HepG2 (cell line): ENCODE measurements at regions not wholly inside any gene's neighbourhood (a gene's known extent, or its start where the extent isn't known, plus 50 kb on each side); places are given as distances from the start of the nearest gene placed in this dataset.
"Not testable (repeated sequence)": the region's sequence is repeated elsewhere in the genome, so short reads cannot be mapped to it uniquely, and the experiment has no call there.

Experiments used
- ATAC-seq: fragments of 200-7000 bp; cut with Tn5 transposase; 3 replicates; pipeline ENCODE4 v1.9.1; 2020; ENCODE audit warnings: mild to moderate bottlenecking, moderate library complexity
- BruUV-seq: library from RNA; stranded (reverse); fragments of 400-500 nt; replicated peaks from 2 replicates; lab custom pipeline; 2021; lab: Mats Ljungman, UMichigan
- CTCF ChIA-PET: fragments of 300-600 bp; formaldehyde crosslinking; extraction: SDS; loops from one replicate; lab custom pipeline; 2021; ENCODE audit warnings: low total read pairs, inconsistent platforms, low intra/inter-chr PET ratio; lab: Yijun Ruan, JAX
- POLR2A ChIA-PET: fragments of 350-600 bp; sonication (Branson Sonifier 250); formaldehyde crosslinking; loops from one replicate; lab custom pipeline; 2020; ENCODE audit warnings: antibody characterized with exemption, inconsistent platforms; lab: Yijun Ruan, JAX
- DNase-seq: peaks from one replicate; pipeline ENCODE4 v3.0.0-alpha.2; 2015; ENCODE audit warnings: low spot score
- FAIRE-seq: peaks from 3 replicates; lab custom pipeline; 2011; peaks lifted over from hg19 to GRCh38; lab: Jason Lieb, UNC
- H2AFZ ChIP-seq: one replicate; pipeline ENCODE4 v1.6.1; 2011; ENCODE audit warnings: low read length, inconsistent platforms
- H3K27ac ChIP-seq: fragments of 300-600 bp; 3 replicates; pipeline ENCODE4 v1.8.0; 2011; ENCODE audit warnings: mixed run types, mild to moderate bottlenecking, mixed read lengths, low read length, inconsistent platforms; ENCODE audit not compliant: insufficient read depth; ENCODE audit errors: extremely low read length
- H3K27me3 ChIP-seq, 2 experiments: fragments of 200-600 bp in 1 of 2; 2 replicates in 1 of 2; 3 replicates in 1 of 2; pipeline versions ENCODE4 v1.6.0 to v1.8.0; 2011; ENCODE audit warnings: low read length in 2 of 2, mild to moderate bottlenecking in 2 of 2, moderate library complexity in 2 of 2, inconsistent platforms in 1 of 2; ENCODE audit not compliant: insufficient read depth in 2 of 2, control insufficient read depth in 1 of 2
- H3K36me3 ChIP-seq, 2 experiments: fragments of 200-600 bp in 1 of 2; replicated peaks in 1 of 2; 2 replicates in 1 of 2; 3 replicates in 1 of 2; pipeline versions ENCODE4 v1.5.1 to v1.8.0; 2011; ENCODE audit warnings: low read length in 2 of 2, inconsistent platforms in 1 of 2; ENCODE audit not compliant: insufficient read depth in 2 of 2, control insufficient read depth in 1 of 2
- H3K4me1 ChIP-seq: 2 replicates; pipeline ENCODE4 v1.5.1; 2012; ENCODE audit warnings: low read length, inconsistent platforms; ENCODE audit not compliant: insufficient read depth
- H3K4me2 ChIP-seq: 2 replicates; pipeline ENCODE4 v1.6.0; 2011; ENCODE audit warnings: low read depth, low read length, inconsistent platforms
- H3K4me3 ChIP-seq, 3 experiments: fragments of 200-600 bp in 1 of 3; sonication (generic), shearing (Covaris generic) in 1 of 3; replicated peaks in 1 of 3; 2 replicates each; pipeline ENCODE4 v1.5.1; 2011 to 2016; ENCODE audit warnings: low read length in 3 of 3, inconsistent platforms in 2 of 3, low read depth in 2 of 3, mild to moderate bottlenecking in 2 of 3, control low read depth in 1 of 3, mixed read lengths in 1 of 3; ENCODE audit not compliant: insufficient read depth in 1 of 3
- H3K79me2 ChIP-seq: one replicate; pipeline ENCODE4 v1.6.1; 2011; ENCODE audit warnings: low read length, inconsistent platforms; ENCODE audit not compliant: insufficient read depth
- H3K9ac ChIP-seq: 2 replicates; pipeline ENCODE4 v1.6.0; 2011; ENCODE audit warnings: mild to moderate bottlenecking, low read depth, low read length, inconsistent platforms; ENCODE audit not compliant: insufficient read depth
- H3K9me3 ChIP-seq: 2 replicates; pipeline ENCODE4 v1.5.1; 2012; ENCODE audit warnings: mild to moderate bottlenecking, low read length
- H4K20me1 ChIP-seq: 2 replicates; pipeline ENCODE4 v1.6.0; 2011; ENCODE audit warnings: inconsistent platforms, mild to moderate bottlenecking, low read length, moderate library complexity; ENCODE audit not compliant: insufficient read depth
- FIP1L1 ChIP-seq: fragments of 200-400 bp; formaldehyde crosslinking; IDR thresholded peaks from 2 replicates; pipeline ENCODE4 v1.6.1; 2018; ENCODE audit warnings: low read depth, mild to moderate bottlenecking, low read length, moderate library complexity, borderline replicate concordance; ENCODE audit not compliant: insufficient read depth
- JDP2 ChIP-seq: sonication (generic); formaldehyde crosslinking; IDR thresholded peaks from 2 replicates; pipeline ENCODE4 v1.8.1; 2022; ENCODE audit warnings: missing genetic modification reagents, borderline replicate concordance
- KAT7 ChIP-seq: IDR thresholded peaks from 2 replicates; pipeline ENCODE4 v1.6.1; 2018; ENCODE audit warnings: borderline replicate concordance, missing compliant biosample characterization
- MTF2 ChIP-seq: sonication (generic); formaldehyde crosslinking; IDR thresholded peaks from 2 replicates; pipeline ENCODE4 v1.5.0; 2020; ENCODE audit warnings: missing genetic modification reagents, borderline replicate concordance
- RAD51 ChIP-seq: fragments of 450-650 bp; IDR thresholded peaks from 2 replicates; pipeline ENCODE4 v1.6.1; 2016; ENCODE audit warnings: borderline replicate concordance
- ZBTB34 ChIP-seq: sonication (generic); formaldehyde crosslinking; IDR thresholded peaks from 2 replicates; pipeline ENCODE4 v1.8.0; 2022; ENCODE audit warnings: mild to moderate bottlenecking, missing genetic modification reagents
- ZIK1 ChIP-seq: sonication (generic); formaldehyde crosslinking; IDR thresholded peaks from 2 replicates; pipeline ENCODE4 v1.5.0; 2020; ENCODE audit warnings: mild to moderate bottlenecking, low read depth, missing genetic modification reagents, borderline replicate concordance
- ZNF333 ChIP-seq: sonication (generic); formaldehyde crosslinking; IDR thresholded peaks from 2 replicates; pipeline ENCODE4 v1.4.0; 2020; ENCODE audit warnings: mild to moderate bottlenecking, missing genetic modification reagents, borderline replicate concordance
- ZNF44 ChIP-seq: sonication (generic); formaldehyde crosslinking; IDR thresholded peaks from 2 replicates; pipeline ENCODE4 v1.5.1; 2020; ENCODE audit warnings: mild to moderate bottlenecking, missing genetic modification reagents
- ZNF530 ChIP-seq: sonication (generic); formaldehyde crosslinking; IDR thresholded peaks from 2 replicates; pipeline ENCODE4 v1.5.0; 2020; ENCODE audit warnings: low read depth, mild to moderate bottlenecking, missing genetic modification reagents
- ZNF570 ChIP-seq: sonication (generic); formaldehyde crosslinking; IDR thresholded peaks from 2 replicates; pipeline ENCODE4 v1.4.0; 2020; ENCODE audit warnings: mild to moderate bottlenecking, missing genetic modification reagents, borderline replicate concordance
- ZNF615 ChIP-seq: sonication (generic); formaldehyde crosslinking; IDR thresholded peaks from 2 replicates; pipeline ENCODE4 v1.5.0; 2020; ENCODE audit warnings: mild to moderate bottlenecking, missing genetic modification reagents, borderline replicate concordance
- WGBS: methylation state at CpG from one replicate; pipeline ENCODE4 v1.1.6; 2017; ENCODE audit warnings: low lambda C conversion rate; 5-methylcytosine and 5-hydroxymethylcytosine counted together
- in situ Hi-C: cut with HindIII; loops from 2 replicates; pipeline ENCODE4 v1.10.0; 2017; ENCODE audit warnings: low pct_unique_long_range_greater_than_20kb; ENCODE audit not compliant: extremely low pct_ligation_motif_present
- intact Hi-C: fragments of 100-400 bp; cut with micrococcal nuclease; formaldehyde crosslinking; loops from one replicate; pipeline ENCODE4 v1.10.0; 2022; ENCODE audit not compliant: unreplicated experiment
- TF ChIP-seq, protein P1 (sequence below), 2 experiments: sonication (generic) in 1 of 2; formaldehyde crosslinking in 1 of 2; IDR thresholded peaks; 2 replicates each; pipeline versions ENCODE4 v1.5.1 to v1.6.1; 2011 to 2020; ENCODE audit warnings: borderline replicate concordance in 1 of 2, low read depth in 1 of 2, low read length in 1 of 2, mild to moderate bottlenecking in 1 of 2, missing genetic modification reagents in 1 of 2, moderate library complexity in 1 of 2
- TF ChIP-seq, protein P2 (sequence below): sonication (generic); formaldehyde crosslinking; IDR thresholded peaks from 2 replicates; pipeline ENCODE4 v1.5.0; 2020; ENCODE audit warnings: missing genetic modification reagents, mild to moderate bottlenecking, borderline replicate concordance

- DNase-seq, BruUV-seq, H3K9me3 ChIP-seq, H3K4me1 ChIP-seq, H3K9ac ChIP-seq, H3K4me2 ChIP-seq, H3K79me2 ChIP-seq, POLR2A ChIA-PET, in situ Hi-C loops, H3K4me3 ChIP-seq, CTCF ChIA-PET, H2AFZ ChIP-seq, H3K27ac ChIP-seq, intact Hi-C loops, ATAC-seq, FAIRE-seq, H3K36me3 ChIP-seq, H3K27me3 ChIP-seq, H4K20me1 ChIP-seq: not testable (repeated sequence)
- WGBS = 0% methylated on average over 4 of the region's 4 CpGs
Measured at GRCh38 chrX:73357294-73357693, 89.6 kb upstream of the CDX4 start.

- Histone ChIP-seq H3K4me3 (no peak overlapping the region), H3K4me1 (no peaks in the 10 kb centered on the region), H3K79me2 (no peaks in the 10 kb centered on the region), H3K27me3 (no peaks in the 10 kb centered on the region), H3K9me3 (peaks cover 4% of the 10 kb centered on the region; the same call in 1 of the 2 replicates), H3K9ac (no peak overlapping the region), H4K20me1 (no peaks in the 10 kb centered on the region), H2AFZ (no peak overlapping the region), H3K4me2 (no peak overlapping the region), H3K27ac (no peak overlapping the region), H3K36me3 (no peaks in the 10 kb centered on the region)
- FAIRE-seq = no peak
- DNase-seq = no peak
- no CpG with 5 or more reads among the region's 1 CpG for WGBS
- no peak for ATAC-seq
- intact Hi-C loops = no loop called here
- ChIA-PET POLR2A (no interaction called here), CTCF (no interaction called here)
- in situ Hi-C loops = no loop called here
- BruUV-seq = no TSS peak
- TF ChIP-seq FIP1L1 = no peak
- TF ChIP-seq ZIK1 (CRISPR knock-in tag) = no peak
- TF ChIP-seq JDP2 (CRISPR knock-in tag) = no peak
- TF ChIP-seq, protein P1, sequence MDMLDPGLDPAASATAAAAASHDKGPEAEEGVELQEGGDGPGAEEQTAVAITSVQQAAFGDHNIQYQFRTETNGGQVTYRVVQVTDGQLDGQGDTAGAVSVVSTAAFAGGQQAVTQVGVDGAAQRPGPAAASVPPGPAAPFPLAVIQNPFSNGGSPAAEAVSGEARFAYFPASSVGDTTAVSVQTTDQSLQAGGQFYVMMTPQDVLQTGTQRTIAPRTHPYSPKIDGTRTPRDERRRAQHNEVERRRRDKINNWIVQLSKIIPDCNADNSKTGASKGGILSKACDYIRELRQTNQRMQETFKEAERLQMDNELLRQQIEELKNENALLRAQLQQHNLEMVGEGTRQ (IDR thresholded peaks at IDR 0.05; ENCODE audit: low read depth, low read length) = no peak
- TF ChIP-seq, protein P1 (CRISPR knock-in tag; IDR thresholded peaks at IDR 0.05; ENCODE audit: borderline replicate concordance) = no peak
- no peak for TF ChIP-seq RAD51
- TF ChIP-seq, protein P2, sequence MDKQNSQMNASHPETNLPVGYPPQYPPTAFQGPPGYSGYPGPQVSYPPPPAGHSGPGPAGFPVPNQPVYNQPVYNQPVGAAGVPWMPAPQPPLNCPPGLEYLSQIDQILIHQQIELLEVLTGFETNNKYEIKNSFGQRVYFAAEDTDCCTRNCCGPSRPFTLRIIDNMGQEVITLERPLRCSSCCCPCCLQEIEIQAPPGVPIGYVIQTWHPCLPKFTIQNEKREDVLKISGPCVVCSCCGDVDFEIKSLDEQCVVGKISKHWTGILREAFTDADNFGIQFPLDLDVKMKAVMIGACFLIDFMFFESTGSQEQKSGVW (CRISPR knock-in tag) = no peak
- no peak for TF ChIP-seq ZNF530 (CRISPR knock-in tag)
- TF ChIP-seq ZNF570 (CRISPR knock-in tag) = no peak
- TF ChIP-seq KAT7 (CRISPR knock-in tag) = no peak
- no peak for TF ChIP-seq ZNF333 (CRISPR knock-in tag)
- no peak for TF ChIP-seq ZBTB34 (CRISPR knock-in tag)
- TF ChIP-seq ZNF44 = no peak
- no peak for TF ChIP-seq ZNF615 (CRISPR knock-in tag)
- no peak for TF ChIP-seq MTF2
Measured at GRCh38 chrX:73348977-73349376, 97.9 kb upstream of the CDX4 start.
